LNCaP clone FGC (cell line): ENCODE measurements at regions not wholly inside any gene's neighbourhood (a gene's known extent, or its start where the extent isn't known, plus 50 kb on each side); places are given as distances from the start of the nearest gene placed in this dataset.

Source experiments
- DNase-seq: peaks from one replicate; pipeline ENCODE4 v3.0.0-alpha.2; 2011; ENCODE audit warnings: low read depth
- H3K4me3 ChIP-seq: 2 replicates; pipeline ENCODE4 v1.5.1; 2011; ENCODE audit warnings: mild to moderate bottlenecking, low read depth, low read length, control low read depth
- TF ChIP-seq, protein P1 (sequence below): IDR thresholded peaks from 2 replicates; pipeline ENCODE4 v1.5.1; 2012; ENCODE audit warnings: mild to moderate bottlenecking; ENCODE audit not compliant: control insufficient read depth, insufficient read depth; ENCODE audit errors: extremely low read depth

DNA sequence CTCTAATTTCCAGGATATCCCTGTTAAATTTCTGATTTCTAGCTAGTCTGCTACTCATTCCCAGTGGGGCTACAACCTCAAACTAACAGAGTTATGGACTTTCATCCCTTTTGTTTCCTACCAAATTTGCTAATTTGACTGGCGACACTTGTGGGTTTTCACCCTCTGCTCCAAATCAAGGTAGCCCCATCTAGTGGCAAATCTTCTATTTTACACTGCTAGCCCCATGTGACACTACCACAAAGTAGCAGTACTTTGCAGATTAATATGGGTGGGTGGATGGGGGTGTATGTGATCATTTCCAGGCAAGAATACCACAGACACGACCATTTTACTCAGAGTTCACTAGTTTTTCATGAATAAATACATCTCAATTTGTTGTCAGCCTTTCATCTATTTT is 150.3 kb downstream of the MSL3 start:
- TF ChIP-seq, protein P1, sequence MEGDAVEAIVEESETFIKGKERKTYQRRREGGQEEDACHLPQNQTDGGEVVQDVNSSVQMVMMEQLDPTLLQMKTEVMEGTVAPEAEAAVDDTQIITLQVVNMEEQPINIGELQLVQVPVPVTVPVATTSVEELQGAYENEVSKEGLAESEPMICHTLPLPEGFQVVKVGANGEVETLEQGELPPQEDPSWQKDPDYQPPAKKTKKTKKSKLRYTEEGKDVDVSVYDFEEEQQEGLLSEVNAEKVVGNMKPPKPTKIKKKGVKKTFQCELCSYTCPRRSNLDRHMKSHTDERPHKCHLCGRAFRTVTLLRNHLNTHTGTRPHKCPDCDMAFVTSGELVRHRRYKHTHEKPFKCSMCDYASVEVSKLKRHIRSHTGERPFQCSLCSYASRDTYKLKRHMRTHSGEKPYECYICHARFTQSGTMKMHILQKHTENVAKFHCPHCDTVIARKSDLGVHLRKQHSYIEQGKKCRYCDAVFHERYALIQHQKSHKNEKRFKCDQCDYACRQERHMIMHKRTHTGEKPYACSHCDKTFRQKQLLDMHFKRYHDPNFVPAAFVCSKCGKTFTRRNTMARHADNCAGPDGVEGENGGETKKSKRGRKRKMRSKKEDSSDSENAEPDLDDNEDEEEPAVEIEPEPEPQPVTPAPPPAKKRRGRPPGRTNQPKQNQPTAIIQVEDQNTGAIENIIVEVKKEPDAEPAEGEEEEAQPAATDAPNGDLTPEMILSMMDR: peak; percentile 54
- H3K4me3 ChIP-seq: no peak overlapping the region
- no peak for DNase-seq

DNA sequence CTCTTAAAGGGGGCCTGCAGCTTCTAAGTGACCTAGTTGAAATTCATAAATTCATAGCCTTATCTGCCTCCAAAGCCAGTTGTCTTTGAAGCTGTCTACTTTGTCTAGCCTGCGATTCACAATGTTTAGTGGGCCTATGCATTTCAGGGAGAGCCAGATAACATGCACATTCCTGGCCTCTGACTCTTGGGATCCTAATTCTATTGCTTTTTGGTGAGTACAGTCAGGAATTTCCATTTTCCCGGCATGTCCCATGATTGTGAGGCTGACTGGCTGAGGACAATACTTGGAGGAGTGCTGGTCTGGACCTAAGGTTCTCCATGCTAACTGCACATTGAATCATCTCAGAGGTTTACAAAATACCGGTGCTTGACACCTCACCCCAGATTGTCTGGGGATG is 155.0 kb downstream of the MSL3 start:
- TF ChIP-seq, protein P1: no peak
- no peak for DNase-seq
- H3K4me3 ChIP-seq: no peak overlapping the region

DNA sequence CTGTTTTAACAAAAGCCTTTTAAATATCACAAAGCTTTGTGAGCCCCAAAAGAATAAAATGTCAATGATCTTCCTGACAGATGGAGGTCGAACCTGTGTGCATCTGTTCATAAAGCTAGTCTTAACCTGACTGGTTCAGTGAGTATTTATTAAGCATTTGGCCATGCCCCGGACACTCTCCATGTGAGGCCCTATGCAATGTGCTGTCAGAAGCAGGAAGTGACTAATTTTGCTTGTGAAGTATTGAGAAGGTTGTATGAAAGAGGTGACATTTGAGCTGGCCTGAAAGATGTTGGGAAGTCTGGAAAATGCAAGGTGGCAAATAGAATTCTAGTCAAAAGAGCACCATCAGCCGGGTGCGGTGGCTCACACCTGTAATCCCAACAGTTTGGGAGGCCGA is 171.4 kb downstream of the MSL3 start:
- no peak for DNase-seq
- H3K4me3 ChIP-seq: no peak overlapping the region
- TF ChIP-seq, protein P1: no peak

DNA sequence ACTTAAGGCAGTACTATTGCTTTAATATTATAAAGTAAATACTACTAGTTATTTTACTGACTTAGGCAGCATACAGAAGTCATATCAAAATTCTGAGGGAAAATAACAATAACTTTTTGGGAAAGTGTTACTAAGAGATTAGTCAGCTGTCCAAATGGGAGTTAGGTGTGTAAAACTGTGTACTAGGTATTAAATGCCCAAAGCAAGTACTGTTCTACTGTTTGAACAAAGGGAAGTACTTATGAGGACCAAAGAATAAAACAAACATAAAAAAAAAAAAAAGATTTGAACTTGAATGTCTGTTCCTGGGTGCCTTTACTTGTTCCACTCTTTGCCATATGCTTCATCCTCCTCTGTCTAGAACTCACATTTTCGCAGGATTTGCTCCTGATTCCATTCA is 174.4 kb downstream of the MSL3 start:
- DNase-seq: no peak
- TF ChIP-seq, protein P1: no peak
- no peak overlapping the region for H3K4me3 ChIP-seq

DNA sequence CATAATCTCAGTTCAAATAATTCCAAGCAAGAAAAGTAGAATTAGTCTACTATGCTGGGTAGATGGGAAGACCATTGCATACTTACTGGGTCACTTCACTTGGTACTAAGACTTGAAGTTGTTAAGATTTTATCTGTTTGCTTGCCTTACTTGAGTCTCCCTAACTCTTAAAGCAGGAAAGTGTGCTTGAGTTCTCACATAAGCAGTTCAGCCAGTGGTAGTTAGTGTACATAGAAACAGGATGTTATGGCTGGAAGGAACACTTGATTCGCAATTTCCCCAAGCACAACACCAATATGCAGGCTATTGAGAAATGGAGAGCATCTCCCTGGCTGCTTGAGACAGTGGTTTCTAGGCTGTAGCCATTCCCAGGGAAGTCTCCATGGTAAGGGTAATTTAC is 176.1 kb downstream of the MSL3 start:
- DNase-seq: no peak
- TF ChIP-seq, protein P1: no peak
- H3K4me3 ChIP-seq: no peak overlapping the region

DNA sequence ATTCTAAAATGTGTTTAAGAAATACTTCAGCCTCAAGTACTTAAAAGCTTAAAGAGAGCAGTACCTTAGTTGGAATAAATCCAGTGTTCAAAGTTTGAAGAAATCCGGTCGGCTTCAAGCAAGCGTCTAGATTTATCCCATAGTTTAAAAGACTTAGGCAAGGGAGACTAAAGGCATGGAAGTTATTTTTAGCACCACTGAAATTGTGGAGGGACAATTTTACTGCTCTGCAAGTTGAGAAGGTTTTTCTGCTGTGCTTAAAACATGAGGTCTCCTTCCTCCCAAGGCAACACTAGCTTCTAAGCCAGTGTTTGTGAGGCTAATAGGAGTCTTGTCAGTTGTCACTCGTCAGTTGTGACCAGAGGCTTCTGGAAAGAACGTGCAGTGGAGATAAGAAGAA is 183.5 kb downstream of the MSL3 start:
- TF ChIP-seq, protein P1: no peak
- DNase-seq: no peak
- no peak overlapping the region for H3K4me3 ChIP-seq

DNA sequence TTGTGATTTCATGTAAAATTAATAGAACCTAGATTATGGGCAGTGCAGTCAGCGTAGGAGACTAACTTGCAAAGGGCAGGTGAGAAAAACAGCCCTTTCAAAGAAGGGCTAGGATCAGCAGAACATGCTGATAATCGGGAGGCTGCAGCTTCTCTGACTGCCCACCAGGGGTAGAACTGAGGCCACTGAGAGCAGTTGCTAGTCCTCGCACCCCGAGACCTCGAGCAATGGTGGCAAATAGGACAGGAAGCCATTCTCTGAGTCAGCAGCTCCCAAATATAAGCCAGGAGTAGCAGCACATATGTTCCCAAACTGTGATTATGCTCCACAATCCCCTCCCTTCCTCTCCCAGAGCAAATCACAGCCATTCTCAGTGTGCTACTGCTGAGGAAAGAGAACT is 186.5 kb downstream of the MSL3 start:
- TF ChIP-seq, protein P1: no peak; the same call in 1 of the 2 replicates
- H3K4me3 ChIP-seq: no peak overlapping the region

More for the DNA sequence above, 186.5 kb downstream of the MSL3 start:
- no peak for DNase-seq
